GM19238 (cell line): ENCODE measurements at regions not wholly inside any gene's neighbourhood (a gene's known extent, or its start where the extent isn't known, plus 50 kb on each side); places are given as distances from the start of the nearest gene placed in this dataset.

Experiments used
- DNase-seq: peaks from one replicate; pipeline ENCODE4 v3.0.0; 2011; ENCODE audit warnings: low spot score; ENCODE audit not compliant: insufficient read length

GRCh38 chr11:92477686-92478085 lies 253.1 kb downstream of the FAT3 start:
- DNase-seq = no peak

DNA sequence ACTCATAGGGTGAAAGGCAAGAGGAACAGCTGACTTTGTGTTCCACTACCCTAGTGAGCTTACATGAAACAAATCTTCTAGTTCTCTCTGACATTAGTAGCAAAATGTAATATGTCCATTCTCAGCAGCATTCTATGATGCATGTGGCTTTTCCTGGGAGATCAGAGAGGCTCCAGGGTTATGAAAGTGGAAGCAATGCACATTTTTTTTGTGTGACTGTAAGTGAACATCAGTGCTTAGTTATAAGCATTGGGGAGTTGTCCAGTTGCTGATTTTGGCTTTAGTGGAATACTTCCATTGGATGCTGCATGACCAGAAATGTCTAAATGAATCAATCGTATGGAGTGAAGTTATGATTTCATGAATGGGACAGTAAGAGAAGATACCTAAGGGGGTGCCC lies 255.9 kb downstream of the FAT3 start:
- DNase-seq = no peak

DNA sequence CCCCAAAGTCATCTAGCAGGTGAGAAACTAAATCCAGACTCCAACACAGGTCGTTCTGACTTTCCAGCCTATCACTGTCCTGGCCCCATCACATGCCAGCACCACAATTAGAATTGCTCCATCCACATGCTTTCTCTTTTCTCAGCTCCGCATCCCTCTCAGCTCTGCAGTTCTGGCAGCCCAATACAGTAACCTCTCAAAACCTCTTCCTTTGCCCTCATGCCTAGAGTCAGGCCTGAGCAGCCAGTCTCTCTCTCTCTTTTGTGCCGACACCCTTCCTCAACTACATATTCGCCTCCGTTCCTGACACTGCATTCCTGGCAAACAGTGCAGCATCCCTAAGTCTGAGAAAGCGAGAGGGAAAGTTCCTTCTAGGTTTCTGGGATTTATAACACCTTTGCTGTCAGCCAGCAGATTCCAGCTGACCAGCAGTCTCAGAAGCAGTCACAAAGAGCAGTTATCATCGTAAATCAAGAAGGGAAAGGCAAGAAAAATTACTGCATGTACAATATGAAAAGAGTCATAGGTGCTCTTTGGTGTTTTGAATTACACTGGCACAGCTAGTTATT lies 258.0 kb downstream of the FAT3 start:
- no peak for DNase-seq

DNA sequence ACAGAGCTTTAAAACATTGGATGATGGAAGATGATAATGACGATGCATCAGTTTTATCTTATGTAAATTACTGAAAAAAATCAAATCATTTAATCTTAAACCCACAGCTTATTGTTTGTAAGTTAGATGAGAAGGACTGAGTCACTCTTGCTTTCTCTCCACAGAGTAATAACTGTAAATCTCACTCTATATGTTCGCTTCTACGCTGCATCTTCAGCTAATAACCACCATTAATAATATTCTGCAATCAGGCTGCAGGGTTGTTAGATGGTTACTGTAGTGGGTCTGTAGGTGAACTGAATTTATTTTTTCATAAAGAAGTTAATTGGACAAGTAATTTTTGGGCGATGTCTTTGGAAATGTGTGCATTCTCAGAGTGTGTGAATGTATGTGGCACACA lies 260.0 kb downstream of the FAT3 start:
- no peak for DNase-seq

- DNase-seq = no peak
Measured at GRCh38 chr11:92489826-92490399, 265.3 kb downstream of the FAT3 start.

DNA sequence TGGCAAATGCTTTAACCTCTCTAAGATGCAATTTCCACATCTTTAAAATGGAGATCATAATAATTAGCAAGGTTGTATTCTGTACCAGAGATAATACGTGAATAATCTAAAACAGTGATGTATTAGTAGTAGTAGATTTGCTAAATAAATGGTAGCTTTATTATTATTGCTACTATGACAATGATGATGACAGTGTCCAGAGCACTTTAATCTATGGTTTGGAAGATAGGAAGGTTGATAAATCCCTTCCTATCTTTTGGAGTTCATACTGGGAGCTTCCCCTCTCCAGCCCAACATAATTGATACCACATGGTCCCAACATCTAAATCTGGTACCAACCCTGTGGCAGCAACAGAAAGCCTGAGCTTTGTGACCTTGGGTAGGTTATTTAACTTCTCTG lies 267.8 kb downstream of the FAT3 start:
- DNase-seq = no peak

GRCh38 chr11:92495107-92495793 lies 270.6 kb downstream of the FAT3 start:
- no peak for DNase-seq

- no peak for DNase-seq
Measured at GRCh38 chr11:92500453-92500852, 275.8 kb downstream of the FAT3 start.

DNA sequence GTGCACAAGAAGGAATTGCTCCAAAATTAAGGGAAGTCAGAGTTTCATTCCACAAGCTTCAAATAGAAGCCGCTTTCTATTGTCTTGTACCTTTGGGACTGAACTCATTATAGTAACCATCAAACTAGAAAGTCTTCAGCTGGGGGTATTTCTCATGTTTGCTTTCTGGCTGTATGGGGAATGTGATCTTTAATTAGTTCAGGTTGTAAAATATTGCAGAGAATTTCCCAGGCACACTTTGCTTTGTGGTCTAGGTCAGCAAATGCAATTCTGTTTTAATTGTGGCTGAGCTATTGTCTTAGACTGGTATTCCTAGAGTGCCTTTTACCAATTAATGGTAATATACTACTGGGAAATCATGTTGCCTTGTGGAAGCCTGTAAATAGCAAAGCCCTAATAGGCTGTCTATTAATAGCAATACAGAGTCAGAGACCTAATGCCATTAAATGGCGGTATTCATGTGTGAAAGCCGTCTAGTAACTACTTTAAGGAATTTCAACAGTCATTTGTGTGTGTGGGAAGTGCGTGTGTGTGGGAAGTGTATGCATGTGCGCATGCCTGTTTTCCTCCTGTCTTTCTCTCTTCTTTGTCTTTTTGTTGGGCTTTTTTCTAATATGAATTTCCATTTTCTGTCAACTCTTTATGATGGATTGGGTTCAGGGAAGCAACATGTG lies 276.6 kb downstream of the FAT3 start:
- DNase-seq = no peak

- DNase-seq = no peak
Measured at GRCh38 chr11:92504004-92504403, 279.4 kb downstream of the FAT3 start.

- no peak for DNase-seq
Measured at GRCh38 chr11:92504534-92504933, 279.9 kb downstream of the FAT3 start.

- no peak for DNase-seq
Measured at GRCh38 chr11:92505689-92506088, 281.1 kb downstream of the FAT3 start.

GRCh38 chr11:92506809-92507336 lies 282.3 kb downstream of the FAT3 start:
- DNase-seq = no peak

DNA sequence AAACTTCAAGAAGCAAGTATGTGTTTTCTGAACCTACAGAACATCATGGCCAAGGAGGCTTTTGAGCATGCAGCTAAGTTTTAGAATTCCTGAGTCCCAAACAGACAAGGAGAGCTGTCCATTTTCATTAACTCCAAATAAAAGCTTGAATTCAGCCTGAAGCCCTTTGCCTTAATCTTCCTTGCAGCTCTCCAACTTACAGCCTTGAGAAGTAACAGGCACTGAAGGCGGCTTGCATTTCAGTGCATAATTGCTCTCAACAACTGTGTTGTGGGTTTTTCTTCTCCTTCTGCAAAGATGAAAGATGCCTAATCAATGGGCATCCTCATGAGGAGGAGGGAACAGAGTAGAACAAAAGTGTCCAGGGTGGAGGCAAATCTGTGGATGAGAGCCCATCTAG lies 286.0 kb downstream of the FAT3 start:
- no peak for DNase-seq

DNA sequence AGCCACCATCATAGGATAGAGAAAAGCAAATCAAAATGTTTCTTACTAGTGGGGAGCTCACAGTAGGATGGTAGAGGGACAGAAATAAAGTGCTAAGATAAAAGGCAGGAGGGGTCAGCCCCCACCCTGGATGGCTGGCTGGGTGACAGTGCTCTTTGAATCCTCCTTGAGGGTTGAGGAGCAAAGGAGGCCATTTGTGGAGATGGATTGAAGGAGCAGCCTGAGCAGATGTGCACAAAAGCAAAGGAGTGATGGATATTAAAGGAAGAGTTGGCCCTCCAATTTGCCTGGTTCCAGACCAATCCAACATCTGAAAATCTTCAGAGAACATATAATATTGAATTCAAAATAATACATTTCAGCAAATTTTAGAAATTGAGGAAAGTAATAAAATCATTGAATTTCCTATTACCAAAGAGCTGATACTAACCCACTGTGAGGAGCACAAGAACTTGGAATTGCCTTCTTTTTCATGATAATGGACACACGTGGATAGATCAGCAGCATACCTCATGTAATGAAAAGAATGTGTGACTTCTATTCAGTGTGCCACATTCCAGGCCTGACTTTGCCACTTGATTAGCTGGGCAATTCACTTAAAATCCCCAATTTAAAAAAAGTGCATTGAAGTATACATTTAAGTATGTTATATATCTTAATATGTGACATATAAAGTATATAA lies 287.0 kb downstream of the FAT3 start:
- DNase-seq = no peak

DNA sequence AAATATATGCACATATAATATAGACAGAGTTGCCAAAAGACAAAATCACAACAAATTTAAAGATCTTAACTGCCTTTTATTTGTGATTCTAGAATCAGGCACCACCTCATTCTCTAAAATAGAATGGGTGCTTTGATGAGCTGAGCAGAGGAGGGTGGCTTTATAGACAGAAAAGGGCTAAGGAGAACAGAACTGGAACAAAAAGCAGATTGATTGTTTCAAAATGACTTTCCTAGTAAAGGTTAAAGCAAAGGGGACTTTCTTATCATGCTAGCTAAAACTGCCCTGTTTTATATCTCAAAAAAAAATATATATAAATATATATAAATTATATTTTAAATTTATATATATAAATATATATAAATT lies 287.6 kb downstream of the FAT3 start:
- no peak for DNase-seq

DNA sequence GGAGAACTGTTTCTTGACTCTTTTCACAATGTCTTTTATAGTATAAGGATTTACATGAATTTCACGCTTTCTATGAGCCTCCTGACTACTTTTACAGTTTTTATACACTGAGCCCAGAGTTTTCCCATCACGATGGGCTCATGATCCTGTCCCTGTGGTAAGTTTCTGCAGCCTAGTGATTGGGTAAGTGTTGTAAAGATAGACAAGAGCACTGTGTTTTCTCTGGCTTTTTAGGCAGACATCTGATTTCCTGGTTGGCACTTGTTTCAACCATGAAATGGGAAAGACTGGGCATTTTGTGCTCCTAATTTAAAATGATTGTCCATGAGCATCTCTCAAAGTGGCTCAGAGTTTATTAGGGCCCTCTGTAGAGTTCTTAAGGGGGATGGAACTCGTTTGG lies 299.0 kb downstream of the FAT3 start:
- DNase-seq = no peak

- no peak for DNase-seq
Measured at GRCh38 chr11:92524542-92524941, 299.9 kb downstream of the FAT3 start.

GRCh38 chr11:92527467-92527866 lies 302.8 kb downstream of the FAT3 start:
- no peak for DNase-seq

GRCh38 chr11:92528001-92528400 lies 303.4 kb downstream of the FAT3 start:
- DNase-seq = no peak

- no peak for DNase-seq
Measured at GRCh38 chr11:92531065-92531739, 306.6 kb downstream of the FAT3 start.
